ENCODE measurements at regions not wholly inside any gene's neighbourhood (a gene's known extent, or its start where the extent isn't known, plus 50 kb on each side); places are given as distances from the start of the nearest gene placed in this dataset.

DNA sequence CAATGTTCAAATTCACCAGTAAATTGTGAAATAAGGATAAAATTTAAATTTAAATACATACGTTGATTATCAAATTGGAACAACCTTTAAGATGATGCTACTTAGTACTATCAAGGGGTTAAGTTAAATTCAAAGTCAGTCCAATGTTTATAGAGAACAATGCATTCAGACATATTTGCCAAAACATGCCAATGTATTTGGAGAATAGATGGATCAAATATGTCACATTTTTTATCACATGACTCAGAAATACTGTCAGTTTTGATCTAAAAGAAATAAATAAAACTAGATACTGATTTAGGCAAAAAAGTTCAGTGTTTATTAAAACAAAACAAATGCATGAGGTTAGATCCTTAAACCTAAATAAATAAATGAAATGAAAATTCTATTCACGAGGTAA, 281.2 kb downstream of the SLITRK5 start:
- Mint-ChIP-seq H3K4me3 (no peak overlapping the region), H3K27me3 (ENCODE audit: insufficient read depth, low read depth) (no peaks in the 10 kb centered on the region), H3K4me1 (no peaks in the 10 kb centered on the region), H3K9me3 (no peaks in the 10 kb centered on the region), H3K27ac (no peak overlapping the region), H3K36me3 (no peaks in the 10 kb centered on the region)
- Histone ChIP-seq H3K4me1 (no peaks in the 10 kb centered on the region), H3F3A (ENCODE audit: low read depth) (no peaks in the 10 kb centered on the region), H2AFZ (replicated peaks) (no peak overlapping the region), H3K36me3 (no peaks in the 10 kb centered on the region), H3K79me2 (ENCODE audit: low read depth) (no peaks in the 10 kb centered on the region), H3K9me3 (ENCODE audit: low read depth) (no peaks in the 10 kb centered on the region), H3K27ac (no peak overlapping the region), H4K20me1 (ENCODE audit: low read depth) (no peaks in the 10 kb centered on the region), H3K27me3 (no peaks in the 10 kb centered on the region), H3K4me3 (no peak overlapping the region), H3K4me2 (no peak overlapping the region), H3K9ac (no peak overlapping the region)
- TF ChIP-seq EZH2phosphoT487 (IDR thresholded peaks at IDR 0.05) (no peak), EZH2 (IDR thresholded peaks at IDR 0.05) (no peak)
- TF ChIP-seq, protein P1, sequence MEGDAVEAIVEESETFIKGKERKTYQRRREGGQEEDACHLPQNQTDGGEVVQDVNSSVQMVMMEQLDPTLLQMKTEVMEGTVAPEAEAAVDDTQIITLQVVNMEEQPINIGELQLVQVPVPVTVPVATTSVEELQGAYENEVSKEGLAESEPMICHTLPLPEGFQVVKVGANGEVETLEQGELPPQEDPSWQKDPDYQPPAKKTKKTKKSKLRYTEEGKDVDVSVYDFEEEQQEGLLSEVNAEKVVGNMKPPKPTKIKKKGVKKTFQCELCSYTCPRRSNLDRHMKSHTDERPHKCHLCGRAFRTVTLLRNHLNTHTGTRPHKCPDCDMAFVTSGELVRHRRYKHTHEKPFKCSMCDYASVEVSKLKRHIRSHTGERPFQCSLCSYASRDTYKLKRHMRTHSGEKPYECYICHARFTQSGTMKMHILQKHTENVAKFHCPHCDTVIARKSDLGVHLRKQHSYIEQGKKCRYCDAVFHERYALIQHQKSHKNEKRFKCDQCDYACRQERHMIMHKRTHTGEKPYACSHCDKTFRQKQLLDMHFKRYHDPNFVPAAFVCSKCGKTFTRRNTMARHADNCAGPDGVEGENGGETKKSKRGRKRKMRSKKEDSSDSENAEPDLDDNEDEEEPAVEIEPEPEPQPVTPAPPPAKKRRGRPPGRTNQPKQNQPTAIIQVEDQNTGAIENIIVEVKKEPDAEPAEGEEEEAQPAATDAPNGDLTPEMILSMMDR (IDR thresholded peaks at IDR 0.05), result no peak
- no peak for DNase-seq (ENCODE audit: low spot score)

DNA sequence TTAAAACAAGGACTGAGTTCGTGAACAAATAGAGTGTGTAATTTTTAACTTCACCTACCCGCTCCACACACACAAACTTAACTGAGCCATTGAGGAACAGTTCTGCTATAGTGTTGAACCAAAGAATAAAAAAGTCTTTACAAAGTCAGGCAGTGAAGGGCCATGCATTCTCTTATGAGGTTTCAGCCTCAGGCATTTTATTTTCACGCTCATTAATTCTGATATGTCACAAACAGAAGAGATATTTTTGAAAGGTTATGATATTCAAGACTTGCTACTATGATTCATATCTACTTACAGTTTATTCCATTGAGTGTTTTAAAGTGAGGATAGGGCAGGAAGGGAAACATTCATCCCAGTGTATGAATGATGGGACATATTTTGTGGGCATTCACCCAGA, 282.2 kb downstream of the SLITRK5 start:
- Histone ChIP-seq H3K9me3 (ENCODE audit: low read depth) (no peaks in the 10 kb centered on the region), H3K4me1 (no peaks in the 10 kb centered on the region), H3K9ac (no peak overlapping the region), H3K79me2 (ENCODE audit: low read depth) (no peaks in the 10 kb centered on the region), H3K27me3 (no peaks in the 10 kb centered on the region), H2AFZ (replicated peaks) (no peak overlapping the region), H3K36me3 (no peaks in the 10 kb centered on the region), H3F3A (ENCODE audit: low read depth) (no peaks in the 10 kb centered on the region), H3K4me3 (no peak overlapping the region), H3K4me2 (no peak overlapping the region), H4K20me1 (ENCODE audit: low read depth) (no peaks in the 10 kb centered on the region), H3K27ac (no peak overlapping the region)
- TF ChIP-seq EZH2 (IDR thresholded peaks at IDR 0.05) (no peak), EZH2phosphoT487 (IDR thresholded peaks at IDR 0.05) (no peak)
- TF ChIP-seq, protein P1 (IDR thresholded peaks at IDR 0.05), result no peak
- H3K36me3 Mint-ChIP-seq, result no peaks in the 10 kb centered on the region
- no peaks in the 10 kb centered on the region for H3K9me3 Mint-ChIP-seq
- DNase-seq (ENCODE audit: low spot score), result no peak
- no peak overlapping the region for H3K27ac Mint-ChIP-seq
- H3K4me1 Mint-ChIP-seq, result no peaks in the 10 kb centered on the region
- no peaks in the 10 kb centered on the region for H3K27me3 Mint-ChIP-seq (ENCODE audit: insufficient read depth, low read depth)
- H3K4me3 Mint-ChIP-seq, result no peak overlapping the region

DNA sequence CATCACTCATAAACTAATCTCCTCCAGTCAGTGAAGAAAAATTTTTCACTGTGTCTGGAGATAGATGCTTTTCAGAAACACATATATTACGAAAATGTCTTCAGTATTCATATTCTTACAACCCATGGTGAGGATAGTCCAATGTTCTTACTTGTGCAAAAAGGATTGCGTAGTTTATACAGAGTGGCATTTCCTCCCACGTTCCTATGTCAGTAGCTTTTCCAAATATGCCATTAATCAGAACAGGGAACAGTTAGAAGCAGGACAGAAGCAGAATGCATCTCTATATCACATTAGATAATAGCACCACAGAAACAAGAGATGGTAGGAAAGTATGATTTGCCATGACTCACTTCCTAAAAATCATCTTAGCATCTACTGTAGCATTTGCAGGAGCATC, 282.9 kb downstream of the SLITRK5 start:
- H3K4me2 ChIP-seq, result no peak overlapping the region
- no peaks in the 10 kb centered on the region for H3K36me3 Mint-ChIP-seq
- DNase-seq (ENCODE audit: low spot score), result no peak
- no peak overlapping the region for H2AFZ ChIP-seq (replicated peaks)
- H3K27ac ChIP-seq, result no peak overlapping the region
- no peaks in the 10 kb centered on the region for H4K20me1 ChIP-seq (ENCODE audit: low read depth)
- TF ChIP-seq EZH2phosphoT487 (IDR thresholded peaks at IDR 0.05) (no peak), EZH2 (IDR thresholded peaks at IDR 0.05) (no peak)
- TF ChIP-seq, protein P1 (IDR thresholded peaks at IDR 0.05), result no peak
- H3K79me2 ChIP-seq (ENCODE audit: low read depth), result no peaks in the 10 kb centered on the region
- H3K4me3 ChIP-seq, result no peak overlapping the region
- H3K4me1 Mint-ChIP-seq, result no peaks in the 10 kb centered on the region
- H3K9ac ChIP-seq, result no peak overlapping the region
- H3K9me3 ChIP-seq (ENCODE audit: low read depth), result no peaks in the 10 kb centered on the region
- H3K4me1 ChIP-seq, result no peaks in the 10 kb centered on the region
- no peak overlapping the region for H3K4me3 Mint-ChIP-seq
- no peaks in the 10 kb centered on the region for H3K27me3 ChIP-seq
- H3F3A ChIP-seq (ENCODE audit: low read depth), result no peaks in the 10 kb centered on the region
- H3K27ac Mint-ChIP-seq, result no peak overlapping the region
- H3K36me3 ChIP-seq, result no peaks in the 10 kb centered on the region
- no peaks in the 10 kb centered on the region for H3K27me3 Mint-ChIP-seq (ENCODE audit: insufficient read depth, low read depth)
- H3K9me3 Mint-ChIP-seq, result no peaks in the 10 kb centered on the region

DNA sequence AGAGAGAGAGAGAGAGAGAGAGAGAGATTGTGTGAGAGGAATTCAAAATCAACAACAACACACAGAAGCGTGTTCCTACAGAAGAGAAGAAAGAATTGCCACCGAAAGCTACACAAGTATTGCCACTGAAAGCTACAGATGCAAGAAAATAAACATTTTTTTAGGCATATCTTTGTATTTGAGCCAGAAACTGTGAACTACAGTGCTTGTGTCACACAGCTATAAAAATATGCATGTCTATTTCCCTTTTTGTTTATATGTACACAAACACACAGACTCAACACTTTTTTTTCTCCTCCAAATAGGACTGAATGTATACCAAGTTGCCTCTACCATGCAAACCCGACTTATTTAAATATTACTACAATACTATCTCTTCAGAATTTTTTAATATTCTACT, 290.4 kb downstream of the SLITRK5 start:
- H3K9ac ChIP-seq, result no peak overlapping the region
- H3K4me3 ChIP-seq, result no peak overlapping the region
- no peaks in the 10 kb centered on the region for H3K4me1 Mint-ChIP-seq
- no peaks in the 10 kb centered on the region for H4K20me1 ChIP-seq (ENCODE audit: low read depth)
- H3K4me2 ChIP-seq, result no peak overlapping the region
- no peak overlapping the region for H3K27ac Mint-ChIP-seq
- H3K4me3 Mint-ChIP-seq, result no peak overlapping the region
- no peaks in the 10 kb centered on the region for H3K9me3 ChIP-seq (ENCODE audit: low read depth)
- no peaks in the 10 kb centered on the region for H3K36me3 Mint-ChIP-seq
- TF ChIP-seq, protein P1 (IDR thresholded peaks at IDR 0.05), result no peak
- TF ChIP-seq EZH2phosphoT487 (IDR thresholded peaks at IDR 0.05), result no peak
- no peak for TF ChIP-seq EZH2 (IDR thresholded peaks at IDR 0.05)
- no peaks in the 10 kb centered on the region for H3F3A ChIP-seq (ENCODE audit: low read depth)
- H3K27ac ChIP-seq, result no peak overlapping the region
- DNase-seq (ENCODE audit: low spot score), result no peak
- no peaks in the 10 kb centered on the region for H3K9me3 Mint-ChIP-seq
- no peak overlapping the region for H2AFZ ChIP-seq (replicated peaks)
- no peaks in the 10 kb centered on the region for H3K36me3 ChIP-seq
- no peaks in the 10 kb centered on the region for H3K27me3 ChIP-seq
- H3K79me2 ChIP-seq (ENCODE audit: low read depth), result no peaks in the 10 kb centered on the region
- H3K4me1 ChIP-seq, result no peaks in the 10 kb centered on the region
- no peaks in the 10 kb centered on the region for H3K27me3 Mint-ChIP-seq (ENCODE audit: insufficient read depth, low read depth)

All from neural progenitor cell (in vitro differentiated cells).